ENCODE measurements at regions not wholly inside any gene's neighbourhood (a gene's known extent, or its start where the extent isn't known, plus 50 kb on each side); places are given as distances from the start of the nearest gene placed in this dataset.

- DNase-seq, result no peak
Observed at GRCh38 chr3:95399585-95399984, 1336.7 kb downstream of the NSUN3 start.

GRCh38 chr3:95401693-95402092 lies 1338.8 kb downstream of the NSUN3 start:
- DNase-seq, result no peak

DNA sequence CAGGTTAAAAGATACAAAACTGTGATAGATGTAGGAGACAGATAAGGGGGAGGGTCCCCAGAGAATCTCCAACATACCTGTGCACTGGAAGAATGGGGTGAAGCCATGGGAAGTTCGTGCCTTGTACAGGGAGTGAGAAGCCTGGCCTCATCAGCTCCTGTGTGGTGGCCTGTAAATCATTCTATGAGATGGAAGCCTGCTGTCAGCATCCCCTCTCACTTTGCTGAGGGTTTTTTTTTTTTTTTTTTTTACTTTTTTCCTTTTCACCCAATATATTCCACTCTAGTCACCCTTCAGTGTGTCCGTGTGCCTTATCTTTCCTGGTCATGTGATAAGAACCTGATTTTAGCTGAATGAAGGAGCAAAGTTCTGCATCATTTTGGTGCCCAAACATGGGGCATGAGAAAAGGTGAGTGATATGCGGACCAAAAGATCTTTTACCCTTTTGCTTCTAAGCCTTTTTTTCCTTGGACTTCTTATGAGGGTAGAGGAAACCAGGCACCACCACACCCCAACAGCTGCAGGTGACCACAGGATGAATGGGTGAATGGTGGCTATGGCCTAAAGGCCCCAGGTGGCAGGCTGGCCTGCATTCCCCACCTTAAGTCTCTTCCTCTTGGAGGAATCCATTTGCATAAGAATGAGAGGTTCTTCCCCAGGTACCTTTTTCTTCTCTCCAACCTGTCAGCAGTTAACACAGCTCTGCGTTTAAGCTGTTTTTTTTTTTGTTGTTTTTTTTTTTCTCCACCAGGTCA lies 1345.0 kb downstream of the NSUN3 start:
- DNase-seq, result no peak

DNA sequence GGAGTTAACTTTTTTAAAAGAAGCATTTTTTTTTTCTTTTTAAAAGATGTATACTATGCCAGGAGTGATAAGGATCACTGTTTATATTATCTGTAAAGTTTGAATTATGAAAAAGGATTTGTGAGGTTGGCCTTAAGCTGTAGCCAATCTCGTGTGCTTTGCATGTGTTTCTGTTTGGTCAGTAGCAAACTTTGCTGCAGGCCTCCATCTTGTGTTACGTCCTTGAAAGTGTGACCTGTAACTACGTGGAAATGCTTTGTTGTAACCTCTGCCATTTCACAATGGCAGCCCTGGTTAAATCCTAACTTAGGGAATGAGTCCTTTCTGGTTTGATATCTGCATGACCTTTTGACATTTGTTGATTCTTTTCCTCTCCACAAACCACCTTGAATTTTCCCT lies 1345.6 kb downstream of the NSUN3 start:
- no peak for DNase-seq

DNA sequence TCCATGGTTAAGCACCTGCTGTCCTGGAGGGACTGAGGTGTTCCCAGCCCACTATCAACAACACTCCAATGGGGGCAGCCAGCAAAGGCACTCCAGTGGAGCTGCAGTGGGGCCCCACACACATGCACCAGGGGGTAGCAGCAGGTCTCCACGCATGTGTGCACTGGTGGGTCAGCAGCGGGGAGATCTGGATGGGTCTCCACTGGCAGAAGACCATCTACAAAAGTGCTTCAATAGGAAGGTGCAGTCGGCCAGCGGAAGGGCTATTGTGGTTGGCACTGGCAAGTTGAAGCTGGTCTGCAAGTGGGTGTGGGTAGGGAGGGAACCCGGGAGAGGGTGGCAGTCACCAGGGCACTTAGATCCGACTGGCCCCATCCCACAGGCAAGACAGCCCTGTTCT lies 1355.4 kb downstream of the NSUN3 start:
- no peak for DNase-seq

DNA sequence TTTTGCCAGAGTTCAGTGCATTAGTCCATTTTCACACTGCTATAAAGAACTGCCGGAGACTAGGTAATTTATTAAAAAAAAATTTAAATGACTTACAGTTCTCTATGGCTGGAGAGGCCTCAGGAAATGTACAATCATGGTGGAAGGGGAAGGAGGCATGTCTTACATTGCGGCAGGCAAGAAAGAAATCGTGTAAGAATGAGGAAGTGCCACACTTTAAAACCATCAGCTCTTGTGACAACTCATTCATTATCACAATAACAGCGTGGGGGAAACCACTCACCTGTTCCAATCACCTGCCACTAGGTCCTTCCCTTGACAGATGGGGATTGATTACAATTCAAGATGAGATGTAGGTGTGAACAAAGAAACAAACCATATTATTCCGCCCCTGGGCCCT lies 1361.4 kb downstream of the NSUN3 start:
- no peak for DNase-seq

DNA sequence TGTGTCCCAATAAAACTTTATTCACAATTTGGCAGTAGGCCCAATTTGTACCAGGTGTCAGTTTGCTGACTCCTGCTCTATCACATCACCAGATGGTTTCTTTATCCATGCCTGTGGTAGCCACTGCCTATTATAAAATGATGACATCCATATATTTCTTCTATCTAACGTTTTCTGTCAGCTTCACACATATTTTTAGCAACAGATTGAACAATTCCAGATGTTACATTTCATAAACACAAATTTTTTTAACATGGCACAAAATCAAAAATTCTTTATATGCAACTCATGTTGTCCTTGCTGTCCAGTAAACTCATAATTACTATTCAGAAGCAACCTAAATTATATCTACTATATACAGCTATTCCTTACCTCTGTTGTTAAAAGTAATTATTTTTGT lies 1371.6 kb downstream of the NSUN3 start:
- no peak for DNase-seq

DNA sequence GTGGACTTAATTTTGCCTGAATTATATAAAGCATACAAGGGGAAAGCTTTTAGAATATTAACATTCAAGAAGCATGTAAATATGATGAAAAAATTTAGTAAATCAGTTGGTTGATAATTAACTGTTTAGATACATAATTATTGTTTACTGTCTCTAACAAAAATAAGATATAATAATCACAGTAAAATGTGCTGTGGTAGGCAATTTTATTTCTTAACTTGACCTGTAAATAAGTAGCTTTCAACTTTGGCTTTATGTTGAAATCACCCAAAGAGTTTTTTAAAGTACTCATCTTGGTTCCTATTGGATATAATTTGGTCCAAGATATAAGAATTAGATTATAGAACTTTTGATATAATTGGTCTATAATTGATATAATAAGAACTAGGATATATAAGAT lies 1374.5 kb downstream of the NSUN3 start:
- no peak for DNase-seq

DNA sequence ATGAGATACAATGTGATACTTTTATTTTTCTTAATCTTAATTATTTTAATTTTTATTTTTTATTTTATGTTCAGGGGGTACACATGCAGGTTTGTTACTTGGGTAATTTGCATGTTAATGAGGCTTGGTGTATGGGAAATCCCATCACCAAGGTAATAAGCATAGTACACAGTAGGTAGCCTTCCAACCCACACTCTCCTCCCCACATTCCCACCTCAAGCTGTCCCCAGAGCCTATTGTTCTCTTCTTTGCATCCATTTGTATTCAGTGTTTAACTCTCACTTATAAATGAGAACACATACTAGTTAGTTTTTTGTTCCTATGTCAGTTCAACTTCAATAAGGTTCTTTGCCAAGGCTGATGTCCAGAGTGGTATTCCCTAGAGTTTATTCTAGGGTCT lies 1375.4 kb downstream of the NSUN3 start:
- DNase-seq, result no peak

DNA sequence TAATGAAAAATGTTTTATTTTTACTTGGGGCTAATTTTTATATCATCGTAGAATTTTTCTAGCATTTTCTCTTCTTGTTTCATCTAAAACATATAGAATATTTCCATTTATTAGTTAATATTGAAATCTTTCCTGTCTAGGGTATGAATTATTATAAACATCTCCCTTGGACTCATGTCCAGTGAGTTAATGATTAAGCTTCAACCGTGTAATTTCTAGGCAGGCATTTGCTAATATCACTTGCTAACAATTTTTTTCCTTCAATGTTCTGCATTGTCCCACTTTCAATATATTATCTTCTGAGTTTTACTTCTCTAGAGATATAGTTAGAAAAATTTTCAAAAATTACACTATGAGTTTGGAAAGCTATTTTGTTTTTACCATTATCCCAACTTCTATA lies 1371.6 kb upstream of the EPHA6 start:
- DNase-seq, result no peak

- DNase-seq, result no peak
Observed at GRCh38 chr3:95449841-95450240, 1364.6 kb upstream of the EPHA6 start.

- DNase-seq, result no peak
Observed at GRCh38 chr3:95453242-95453641, 1361.2 kb upstream of the EPHA6 start.

DNA sequence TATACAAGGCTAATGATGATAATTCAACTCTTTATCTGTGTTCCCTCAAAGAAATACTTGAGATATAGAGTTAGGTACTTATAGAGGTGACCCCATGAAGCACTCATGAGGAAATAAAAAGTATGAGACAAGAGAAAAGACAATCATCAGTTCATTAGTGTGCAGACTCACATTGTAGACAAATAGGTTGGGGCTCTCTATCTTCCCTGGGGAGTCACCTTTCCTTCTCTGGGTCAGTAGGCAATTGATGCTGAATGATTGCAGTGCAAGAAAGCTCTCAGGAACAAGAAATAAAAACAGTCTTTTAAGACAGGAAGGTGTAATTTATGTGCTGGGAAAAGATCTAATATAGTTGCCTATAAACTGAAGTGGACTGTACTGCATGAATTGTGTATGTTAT lies 1357.6 kb upstream of the EPHA6 start:
- DNase-seq, result no peak

DNA sequence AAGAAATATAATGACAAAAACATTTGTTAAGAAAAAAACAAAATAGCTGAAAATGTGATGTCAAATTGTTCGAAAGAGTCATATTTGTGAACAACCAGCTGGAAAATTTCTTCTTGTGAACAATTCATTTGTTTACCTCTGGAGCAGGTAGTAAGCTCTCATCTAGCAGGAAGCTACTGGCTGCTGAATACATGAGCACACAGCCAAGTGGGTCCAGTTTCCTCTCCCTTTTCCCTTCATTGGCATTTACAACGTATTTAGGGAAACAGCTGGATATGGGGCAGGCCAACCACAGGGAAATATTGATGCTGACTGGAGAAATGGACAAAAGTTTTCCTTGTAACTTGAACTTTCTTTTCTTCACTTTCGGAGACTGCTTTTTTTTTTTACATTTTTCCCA lies 1354.7 kb upstream of the EPHA6 start:
- no peak for DNase-seq

GRCh38 chr3:95460274-95460673 lies 1354.1 kb upstream of the EPHA6 start:
- no peak for DNase-seq

DNA sequence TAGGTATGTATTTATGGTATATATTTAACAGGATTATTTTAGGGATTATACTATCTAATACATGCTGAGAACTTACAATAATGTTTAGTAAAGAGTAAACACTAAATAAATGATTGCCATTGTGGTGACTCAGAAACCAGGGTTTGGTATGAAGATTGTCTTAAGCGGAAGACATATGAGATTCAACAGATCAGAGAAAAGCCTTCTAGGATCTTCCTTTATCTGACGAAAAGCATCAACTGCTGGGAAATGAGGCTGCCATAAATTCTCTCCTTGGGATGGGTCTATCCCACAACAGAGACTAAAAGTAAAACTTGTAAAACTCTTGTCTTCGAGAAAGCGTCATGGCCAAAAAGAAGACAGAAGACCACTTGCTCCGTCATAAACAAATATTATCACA lies 1352.2 kb upstream of the EPHA6 start:
- no peak for DNase-seq

GRCh38 chr3:95464346-95464745 lies 1350.0 kb upstream of the EPHA6 start:
- no peak for DNase-seq

DNA sequence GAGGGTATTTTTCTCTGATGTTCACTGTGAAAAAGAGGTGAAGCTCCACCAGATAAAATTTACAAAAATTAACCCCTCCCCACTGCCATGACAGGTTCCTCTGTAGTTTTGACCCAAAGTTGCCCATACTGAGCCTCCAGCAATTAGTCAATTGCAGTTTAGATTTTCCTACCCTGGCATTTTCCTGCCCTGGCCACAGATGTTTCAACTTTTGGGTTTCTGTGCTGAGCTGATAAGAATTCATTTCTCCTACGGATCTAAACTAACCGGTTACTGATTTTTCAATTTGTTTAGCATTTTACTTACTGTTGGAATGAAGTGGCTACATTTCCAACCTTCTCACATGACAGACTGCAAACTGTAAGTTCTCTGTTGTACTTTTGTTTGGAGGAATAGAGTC lies 1346.1 kb upstream of the EPHA6 start:
- no peak for DNase-seq

GRCh38 chr3:95474338-95474737 lies 1340.1 kb upstream of the EPHA6 start:
- DNase-seq, result no peak

DNA sequence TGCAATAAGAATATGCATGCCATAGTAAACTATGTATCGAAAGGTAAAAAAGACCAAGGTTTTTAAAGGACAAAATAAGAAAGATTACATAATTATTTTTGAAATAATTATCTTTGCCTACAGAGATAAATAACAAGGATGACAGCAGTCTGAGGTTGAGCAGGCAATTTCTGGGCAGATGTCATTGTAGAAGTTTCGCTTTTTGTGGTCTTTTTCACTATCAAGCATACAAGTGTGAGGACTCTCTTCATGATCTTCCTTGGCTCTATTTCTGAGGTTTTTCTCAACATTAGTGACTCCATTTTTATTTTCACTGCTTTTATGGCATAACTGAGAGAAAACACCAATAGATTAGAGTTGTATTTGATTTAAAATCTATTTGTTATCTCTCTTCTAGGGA lies 1337.9 kb upstream of the EPHA6 start:
- DNase-seq, result no peak

GRCh38 chr3:95506174-95506573 lies 1308.2 kb upstream of the EPHA6 start:
- no peak for DNase-seq

- no peak for DNase-seq
Observed at GRCh38 chr3:95508124-95508523, 1306.3 kb upstream of the EPHA6 start.

- no peak for DNase-seq
Observed at GRCh38 chr3:95511828-95512227, 1302.6 kb upstream of the EPHA6 start.

DNA sequence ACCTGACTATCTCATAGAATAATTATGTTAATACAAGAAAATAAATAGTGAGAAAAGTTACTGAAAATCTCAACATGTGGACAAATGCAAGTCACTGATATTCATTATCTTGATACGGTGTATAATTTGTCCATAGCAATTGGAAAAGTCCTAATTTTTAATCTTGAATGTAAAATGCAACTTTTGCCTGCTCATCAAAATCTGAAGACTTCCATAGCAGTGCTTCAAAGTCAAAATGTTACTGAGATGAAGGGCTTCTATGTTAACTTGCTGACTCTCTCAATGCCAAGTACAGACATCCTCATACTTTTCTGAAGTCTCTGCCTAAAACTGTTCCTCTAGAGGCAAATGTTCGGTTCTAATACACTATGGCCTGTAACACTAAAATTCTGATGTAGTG lies 1300.1 kb upstream of the EPHA6 start:
- DNase-seq, result no peak

GRCh38 chr3:95521396-95521795 lies 1293.0 kb upstream of the EPHA6 start:
- no peak for DNase-seq

DNA sequence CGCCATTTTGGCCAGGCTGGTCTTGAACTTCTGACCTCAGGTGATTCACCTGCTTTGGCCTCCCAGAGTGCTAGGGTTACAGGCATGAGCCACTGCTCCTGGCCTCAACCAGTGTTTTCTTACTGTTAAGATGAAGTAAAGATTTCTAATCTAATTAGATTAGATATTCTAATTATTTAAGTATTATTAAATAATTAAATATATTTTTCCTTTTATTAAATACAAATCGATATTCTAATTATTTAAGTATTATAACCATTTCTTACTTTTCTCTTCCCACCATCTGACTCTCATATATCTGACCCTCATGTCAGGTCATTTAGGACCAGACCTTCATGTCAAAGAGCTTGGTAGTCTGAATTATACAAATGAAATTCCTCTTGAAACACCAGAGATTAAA lies 1291.9 kb upstream of the EPHA6 start:
- no peak for DNase-seq
